Natural killer cell (primary cell): ENCODE measurements at regions not wholly inside any gene's neighbourhood (a gene's known extent, or its start where the extent isn't known, plus 50 kb on each side); places are given as distances from the start of the nearest gene placed in this dataset.

Source experiments
- ATAC-seq, 3 donors: fragments of 150-1000 bp in 2 of 3; fragments of 200-7000 bp in 1 of 3; cut with Tn5 transposase; 1 replicate in 1 of 3; 2 replicates in 2 of 3; pipeline ENCODE4 v1.10.0; 2021; ENCODE audit warnings: mild to moderate bottlenecking in 2 of 3, moderate library complexity in 2 of 3
- DNase-seq, 2 donors: peaks; one replicate each; pipeline versions ENCODE4 v3.0.0 to v3.0.0-alpha.2; 2013 to 2021; ENCODE audit warnings: mixed read lengths in 1 of 2
- H3K27ac ChIP-seq: one replicate; pipeline ENCODE4 v1.5.1; 2013; ENCODE audit warnings: mild to moderate bottlenecking, low read length
- H3K27me3 ChIP-seq: one replicate; pipeline ENCODE4 v1.6.1; 2013; ENCODE audit warnings: low read length; ENCODE audit not compliant: control insufficient read depth, insufficient read depth
- H3K36me3 ChIP-seq: one replicate; pipeline ENCODE4 v1.6.1; 2013; ENCODE audit warnings: low read length; ENCODE audit not compliant: control insufficient read depth, insufficient read depth
- H3K4me1 ChIP-seq: one replicate; pipeline ENCODE4 v1.6.1; 2013; ENCODE audit warnings: low read length; ENCODE audit not compliant: control insufficient read depth, insufficient read depth
- H3K4me3 ChIP-seq: one replicate; pipeline ENCODE4 v1.5.1; 2013; ENCODE audit warnings: low read length
- H3K9me3 ChIP-seq: one replicate; pipeline ENCODE4 v1.6.1; 2013; ENCODE audit warnings: low read length; ENCODE audit not compliant: control insufficient read depth, insufficient read depth
- H3K27ac Mint-ChIP-seq, 2 donors: one replicate each; pipeline ENCODE4 v1.8.0; 2022; ENCODE audit warnings: mild to moderate bottlenecking in 2 of 2, mixed read lengths in 2 of 2, moderate library complexity in 1 of 2
- H3K27me3 Mint-ChIP-seq, 2 donors: one replicate each; pipeline ENCODE4 v1.8.0; 2022; ENCODE audit warnings: low read depth in 2 of 2, mixed read lengths in 2 of 2
- H3K36me3 Mint-ChIP-seq: one replicate; pipeline ENCODE4 v1.8.0; 2022; ENCODE audit warnings: mixed read lengths
- H3K4me1 Mint-ChIP-seq, 2 donors: one replicate each; pipeline ENCODE4 v1.8.0; 2022; ENCODE audit warnings: mixed read lengths in 2 of 2
- H3K4me3 Mint-ChIP-seq: one replicate; pipeline ENCODE4 v1.8.0; 2022; ENCODE audit warnings: mild to moderate bottlenecking, moderate library complexity, mixed read lengths
- H3K9me3 Mint-ChIP-seq, 2 donors: one replicate each; pipeline ENCODE4 v1.8.0; 2022; ENCODE audit warnings: mixed read lengths in 2 of 2
- CTCF ChIP-seq: fragments of 200-600 bp; IDR thresholded peaks from one replicate; pipeline ENCODE4 v1.8.0; 2022; ENCODE audit warnings: antibody characterized with exemption
- WGBS: methylation state at CpG from one replicate; pipeline ENCODE4 v1.1.7; 2013; ENCODE audit warnings: missing lambda C conversion rate; ENCODE audit not compliant: insufficient coverage; 5-methylcytosine and 5-hydroxymethylcytosine counted together
- intact Hi-C: fragments of 100-400 bp; cut with micrococcal nuclease; formaldehyde crosslinking; loops from one replicate; pipeline ENCODE4 v1.14.2; 2022

GRCh38 chr12:67515679-67516340 is 132.7 kb upstream of the DYRK2 start:
- H3K4me1 Mint-ChIP-seq: peaks cover 24 to 38% of the 10 kb centered on the region in 2 donors
- intact Hi-C loops: no loop called here
- peak in 1 of 2 donors; percentile 73 for DNase-seq
- peak overlapping the region; percentile 45 for H3K4me3 Mint-ChIP-seq
- no peaks in the 10 kb centered on the region for H3K36me3 Mint-ChIP-seq
- no peak for TF ChIP-seq CTCF
- no peak overlapping the region for H3K4me3 ChIP-seq
- peak overlapping the region; percentile 55 for H3K27ac ChIP-seq
- peaks cover 27% of the 10 kb centered on the region for H3K4me1 ChIP-seq
- peak overlapping the region; percentile 76 to 78 for H3K27ac Mint-ChIP-seq
- 28% methylated on average over 10 of the region's 10 CpGs for WGBS
- no peaks in the 10 kb centered on the region for H3K9me3 ChIP-seq
- no peaks in the 10 kb centered on the region for H3K9me3 Mint-ChIP-seq
- H3K36me3 ChIP-seq: no peaks in the 10 kb centered on the region
- H3K27me3 Mint-ChIP-seq: no peaks in the 10 kb centered on the region
- no peaks in the 10 kb centered on the region for H3K27me3 ChIP-seq
- ATAC-seq: peak; percentile 63 to 85 (median 70)

GRCh38 chr12:67517181-67517887 is 131.2 kb upstream of the DYRK2 start:
- no peaks in the 10 kb centered on the region for H3K27me3 Mint-ChIP-seq
- no peak overlapping the region for H3K27ac ChIP-seq
- ATAC-seq (no peak), DNase-seq (no peak)
- no peak overlapping the region for H3K4me3 Mint-ChIP-seq
- H3K9me3 ChIP-seq: no peaks in the 10 kb centered on the region
- WGBS: 62% methylated on average over 14 of the region's 16 CpGs
- no peak overlapping the region for H3K4me3 ChIP-seq
- H3K4me1 ChIP-seq: peaks cover 27% of the 10 kb centered on the region
- no peaks in the 10 kb centered on the region for H3K9me3 Mint-ChIP-seq
- H3K36me3 ChIP-seq: no peaks in the 10 kb centered on the region
- no peaks in the 10 kb centered on the region for H3K27me3 ChIP-seq
- TF ChIP-seq CTCF: no peak
- H3K36me3 Mint-ChIP-seq: no peaks in the 10 kb centered on the region
- peaks cover 24 to 38% of the 10 kb centered on the region in 2 donors for H3K4me1 Mint-ChIP-seq
- peak overlapping the region; percentile 37 to 78 for H3K27ac Mint-ChIP-seq
- intact Hi-C loops: no loop called here

GRCh38 chr12:67519484-67520433 is 128.8 kb upstream of the DYRK2 start:
- intact Hi-C loops: no loop called here
- Mint-ChIP-seq H3K4me3 (no peak overlapping the region), H3K4me1 (peaks cover 16 to 25% of the 10 kb centered on the region in 2 donors), H3K27ac (no peak overlapping the region), H3K9me3 (no peaks in the 10 kb centered on the region), H3K27me3 (no peaks in the 10 kb centered on the region), H3K36me3 (no peaks in the 10 kb centered on the region)
- no peak overlapping the region for H3K4me3 ChIP-seq
- H3K27me3 ChIP-seq: no peaks in the 10 kb centered on the region
- no peaks in the 10 kb centered on the region for H3K36me3 ChIP-seq
- DNase-seq (no peak), ATAC-seq (no peak)
- 94% methylated on average over 7 of the region's 7 CpGs for WGBS
- no peak overlapping the region for H3K27ac ChIP-seq
- no peak for TF ChIP-seq CTCF
- peaks cover 26% of the 10 kb centered on the region for H3K4me1 ChIP-seq
- H3K9me3 ChIP-seq: no peaks in the 10 kb centered on the region
